ENCODE measurements at regions not wholly inside any gene's neighbourhood (a gene's known extent, or its start where the extent isn't known, plus 50 kb on each side); places are given as distances from the start of the nearest gene placed in this dataset.
A peak's percentile ranks its signal among the peaks of the same experiment; 100 is the strongest.

GRCh38 chr1:186620566-186621350 lies 59.5 kb downstream of the PTGS2 start:
- POLR2A ChIA-PET, result no interaction called here
- no peaks in the 10 kb centered on the region for H3K36me3 ChIP-seq (ENCODE audit: control insufficient read depth, insufficient read depth, low read length)

GRCh38 chr1:186618401-186619170 lies 61.6 kb downstream of the PTGS2 start:
- H3K4me3 ChIP-seq (ENCODE audit: low read depth, low read length), result peak overlapping the region; percentile 28
- H3K36me3 ChIP-seq (ENCODE audit: control insufficient read depth, insufficient read depth, low read length), result no peaks in the 10 kb centered on the region
- ChIA-PET CTCF (interaction anchor here (1.2 kb wide), 1 partner anchor 369 kb away, joined by 3 read pairs; no protein-coding TSS in a partner anchor), POLR2A (no interaction called here)
- H3K27me3 ChIP-seq (ENCODE audit: control insufficient read depth, insufficient read depth, low read length), result no peaks in the 10 kb centered on the region
- DNase-seq (ENCODE audit: low read depth), result no peak
- no peak for TF ChIP-seq CTCF (IDR thresholded peaks at IDR 0.05; ENCODE audit: insufficient read depth, low read depth, low read length)

More at GRCh38 chr1:186620566-186621350, 59.5 kb downstream of the PTGS2 start:
- no peak for TF ChIP-seq CTCF (IDR thresholded peaks at IDR 0.05; ENCODE audit: insufficient read depth, low read depth, low read length)
- DNase-seq (ENCODE audit: low read depth), result peak; percentile 72
- CTCF ChIA-PET, result interaction anchor here (0.7 kb wide), 1 partner anchor 1492 kb away, joined by 3 read pairs; no protein-coding TSS in a partner anchor
- no peak overlapping the region for H3K4me3 ChIP-seq (ENCODE audit: low read depth, low read length)
- H3K27me3 ChIP-seq (ENCODE audit: control insufficient read depth, insufficient read depth, low read length), result no peaks in the 10 kb centered on the region

GRCh38 chr1:186617926-186618325 lies 62.3 kb downstream of the PTGS2 start:
- no peak overlapping the region for H3K4me3 ChIP-seq (ENCODE audit: low read depth, low read length)
- H3K27me3 ChIP-seq (ENCODE audit: control insufficient read depth, insufficient read depth, low read length), result no peaks in the 10 kb centered on the region
- ChIA-PET POLR2A (no interaction called here), CTCF (interaction anchor here (1.2 kb wide), 1 partner anchor 369 kb away, joined by 3 read pairs; no protein-coding TSS in a partner anchor)
- no peaks in the 10 kb centered on the region for H3K36me3 ChIP-seq (ENCODE audit: control insufficient read depth, insufficient read depth, low read length)
- no peak for DNase-seq (ENCODE audit: low read depth)
- TF ChIP-seq CTCF (IDR thresholded peaks at IDR 0.05; ENCODE audit: insufficient read depth, low read depth, low read length), result no peak

GRCh38 chr1:186616511-186616910 lies 63.7 kb downstream of the PTGS2 start:
- POLR2A ChIA-PET, result no interaction called here
- Histone ChIP-seq H3K4me3 (ENCODE audit: low read depth, low read length) (no peak overlapping the region), H3K27me3 (ENCODE audit: control insufficient read depth, insufficient read depth, low read length) (no peaks in the 10 kb centered on the region), H3K36me3 (ENCODE audit: control insufficient read depth, insufficient read depth, low read length) (no peaks in the 10 kb centered on the region)
- CTCF ChIA-PET, result no interaction called here
- TF ChIP-seq CTCF (IDR thresholded peaks at IDR 0.05; ENCODE audit: insufficient read depth, low read depth, low read length), result no peak
- no peak for DNase-seq (ENCODE audit: low read depth)

- no peak for DNase-seq (ENCODE audit: low read depth)
- Histone ChIP-seq H3K4me3 (ENCODE audit: low read depth, low read length) (no peak overlapping the region), H3K36me3 (ENCODE audit: control insufficient read depth, insufficient read depth, low read length) (no peaks in the 10 kb centered on the region), H3K27me3 (ENCODE audit: control insufficient read depth, insufficient read depth, low read length) (no peaks in the 10 kb centered on the region)
- ChIA-PET CTCF (interaction anchor here (0.6 kb wide), 1 partner anchor 133 kb away, joined by 3 read pairs; no protein-coding TSS in a partner anchor), POLR2A (no interaction called here)
- TF ChIP-seq CTCF (IDR thresholded peaks at IDR 0.05; ENCODE audit: insufficient read depth, low read depth, low read length), result no peak
Measured at GRCh38 chr1:186615332-186615731, 64.9 kb downstream of the PTGS2 start.
